ENCODE measurements at regions not wholly inside any gene's neighbourhood (a gene's known extent, or its start where the extent isn't known, plus 50 kb on each side); places are given as distances from the start of the nearest gene placed in this dataset.

DNA sequence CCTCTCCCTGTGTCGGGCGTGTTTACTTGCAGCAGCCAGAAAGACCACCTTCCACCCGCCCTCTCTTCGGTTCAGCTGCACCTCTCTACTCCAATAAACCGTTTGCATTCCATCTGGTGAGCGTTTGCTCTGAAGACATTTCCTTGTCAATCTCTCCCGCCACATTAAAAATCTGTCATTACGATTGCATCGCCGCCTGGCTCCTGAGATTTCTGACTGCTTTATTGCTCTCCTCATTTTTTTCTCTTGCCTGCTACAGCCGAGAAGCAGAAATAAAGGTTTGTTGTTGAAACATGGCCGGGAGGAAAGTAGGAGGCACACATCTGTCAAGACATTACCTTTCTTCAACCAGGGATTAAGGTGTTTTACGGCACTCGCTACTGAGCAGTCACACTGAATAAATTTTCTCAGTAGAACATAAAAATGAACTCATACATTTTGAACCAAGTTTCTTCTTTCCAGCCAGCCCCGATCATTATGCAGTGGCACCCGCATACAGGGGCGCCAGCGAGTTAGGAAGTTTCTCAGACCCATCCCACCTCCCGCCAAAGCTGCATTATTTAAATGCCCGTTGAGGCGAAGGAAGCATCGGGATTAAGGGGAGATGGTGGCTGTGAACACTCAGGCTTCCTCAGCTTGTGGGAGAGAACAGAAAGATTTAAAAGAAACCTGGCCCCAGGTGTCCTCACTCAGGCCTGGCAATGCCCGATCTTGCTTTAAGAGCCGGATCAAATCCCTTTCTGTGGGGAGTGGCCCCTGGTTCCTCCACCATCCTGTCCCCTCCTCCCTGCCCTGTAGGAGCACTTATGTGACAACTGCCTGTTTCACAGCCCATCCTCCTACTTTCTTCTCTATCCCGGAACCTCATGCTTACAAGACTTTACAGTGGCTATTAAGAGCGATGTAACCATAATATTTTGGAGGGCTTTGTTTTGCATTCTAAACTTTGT lies 1108.9 kb downstream of the BCL11B start:
- no peak for DNase-seq

DNA sequence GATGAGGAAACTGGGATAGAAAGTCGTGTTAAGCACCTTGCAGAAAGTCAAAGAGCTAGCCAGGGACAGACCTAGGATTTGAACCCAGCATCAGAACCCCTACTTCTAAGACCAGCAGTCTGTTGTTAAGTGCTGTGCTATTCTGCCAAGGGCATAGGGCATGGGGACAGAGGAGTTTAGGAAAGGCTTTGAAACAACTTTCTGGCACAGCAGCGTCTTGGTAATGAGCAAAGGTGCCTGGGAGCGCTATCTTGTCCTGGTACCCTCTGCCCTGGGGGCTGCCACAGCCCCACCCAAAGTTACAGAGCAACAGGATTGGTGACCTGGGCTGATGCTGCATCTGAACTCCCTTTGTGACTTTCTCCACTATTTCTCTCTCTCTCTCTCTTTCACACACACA lies 1108.1 kb downstream of the BCL11B start:
- DNase-seq: no peak

DNA sequence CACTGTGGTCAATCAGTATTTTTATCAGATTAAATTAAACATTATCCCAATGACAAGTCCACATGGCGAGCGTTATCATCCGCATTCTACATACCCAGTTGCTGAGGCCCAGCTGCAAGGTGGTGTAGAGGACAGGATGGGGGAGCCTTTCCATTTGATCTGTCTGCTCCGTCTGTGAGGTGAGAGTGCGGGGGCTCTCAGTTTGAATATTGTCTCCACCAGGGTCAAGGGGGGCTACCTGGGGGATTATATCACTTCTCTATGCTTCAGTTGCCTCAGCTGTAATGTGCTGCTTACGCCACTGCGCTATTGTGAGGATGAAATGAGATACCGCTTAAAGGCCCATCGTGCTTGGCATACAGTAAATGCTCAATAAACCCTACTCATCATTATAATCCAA lies 1106.0 kb downstream of the BCL11B start:
- DNase-seq: no peak

DNA sequence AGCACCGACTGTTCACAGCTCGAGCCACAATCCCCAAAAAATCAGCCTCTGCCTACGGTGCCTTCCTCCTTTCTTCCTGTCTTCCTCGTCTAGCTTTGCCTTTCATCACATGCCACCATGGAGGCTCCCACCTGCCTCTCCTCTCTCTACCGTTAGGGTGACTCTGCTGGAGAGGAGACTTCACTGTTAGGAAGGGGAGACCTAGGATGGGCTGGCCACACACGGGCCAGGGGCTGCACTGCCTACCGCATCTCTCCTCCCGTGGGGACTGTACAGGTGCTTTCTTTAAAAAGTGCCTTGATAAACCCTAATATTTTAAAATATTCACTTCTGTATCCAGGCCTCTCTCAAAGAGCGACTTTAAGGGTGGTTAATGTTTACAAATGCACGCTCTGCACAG lies 1104.7 kb downstream of the BCL11B start:
- no peak for DNase-seq

DNA sequence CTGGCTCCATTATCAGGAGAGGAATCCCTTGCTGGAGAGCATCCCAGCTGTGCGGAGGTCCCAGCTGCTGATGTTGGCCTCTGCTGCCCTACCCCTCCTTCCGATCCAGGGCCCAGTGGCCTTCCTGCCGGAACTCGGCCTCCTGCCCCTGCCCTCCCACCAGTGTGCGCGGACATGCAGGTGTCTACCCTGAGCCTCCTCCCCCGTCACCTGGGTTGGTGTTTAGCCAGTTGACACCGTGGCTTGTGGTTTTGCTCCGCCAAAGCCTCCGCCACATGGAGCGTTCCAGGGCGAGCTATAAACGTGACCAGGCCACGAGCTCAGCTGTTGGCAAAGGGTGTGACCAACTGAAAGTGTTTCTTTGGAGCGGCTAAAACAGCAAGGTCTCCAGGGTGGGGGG lies 1104.3 kb downstream of the BCL11B start:
- no peak for DNase-seq

DNA sequence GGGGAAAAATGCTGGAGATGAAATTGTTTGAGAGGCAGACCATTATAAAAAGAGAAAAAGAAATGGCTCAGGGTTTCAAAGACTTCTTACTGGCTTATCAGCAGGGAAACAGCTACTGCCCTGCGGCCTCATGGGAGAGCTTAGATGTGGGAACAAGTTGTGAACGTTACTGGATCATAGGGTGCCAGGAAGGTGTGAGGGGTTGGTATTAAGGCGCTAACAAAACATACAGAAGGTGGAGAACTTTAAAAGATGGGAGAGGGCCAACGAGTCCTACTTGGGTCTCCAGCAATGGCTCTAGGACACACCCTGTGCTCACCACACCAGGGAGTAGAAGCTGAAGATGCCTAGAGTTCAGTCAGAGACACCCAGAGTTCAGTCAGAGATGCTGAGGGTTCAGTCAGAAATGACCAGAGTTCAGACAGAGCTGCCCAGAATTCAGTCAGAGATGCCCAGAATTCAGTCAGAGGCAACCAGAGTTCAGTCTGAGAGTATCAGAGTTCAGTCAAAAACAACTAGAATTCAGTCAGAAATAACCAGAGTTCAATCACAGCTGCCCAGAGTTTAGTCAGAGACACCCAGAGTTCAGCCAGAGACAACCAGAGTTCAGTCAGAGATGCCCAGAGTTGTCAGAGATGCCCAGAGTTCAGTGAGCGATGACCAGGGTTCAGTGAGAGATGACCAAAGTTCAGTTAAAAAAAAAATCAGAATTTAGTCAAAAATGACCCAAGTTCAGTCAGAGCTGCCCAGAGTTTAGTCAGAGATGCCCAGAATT lies 1103.6 kb downstream of the BCL11B start:
- DNase-seq: no peak

DNA sequence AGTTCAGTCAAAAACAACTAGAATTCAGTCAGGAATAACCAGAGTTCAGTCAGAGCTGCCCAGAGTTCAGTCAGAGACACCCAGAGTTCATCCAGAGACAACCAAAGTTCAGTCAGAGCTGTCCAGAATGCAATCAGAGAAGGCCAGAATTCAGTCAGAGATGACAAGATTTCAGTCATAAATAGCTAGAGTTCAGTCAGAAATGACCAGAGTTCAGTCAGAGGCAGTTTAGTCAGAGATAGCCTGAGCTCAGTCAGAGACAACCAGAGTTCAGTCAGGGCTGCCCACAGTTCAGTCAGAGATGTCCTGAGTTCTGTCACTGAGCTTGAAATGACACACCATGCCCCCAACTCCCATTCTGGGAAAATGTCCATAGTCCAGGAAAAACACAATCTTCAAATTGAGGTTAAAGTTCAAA lies 1102.8 kb downstream of the BCL11B start:
- DNase-seq: no peak

DNA sequence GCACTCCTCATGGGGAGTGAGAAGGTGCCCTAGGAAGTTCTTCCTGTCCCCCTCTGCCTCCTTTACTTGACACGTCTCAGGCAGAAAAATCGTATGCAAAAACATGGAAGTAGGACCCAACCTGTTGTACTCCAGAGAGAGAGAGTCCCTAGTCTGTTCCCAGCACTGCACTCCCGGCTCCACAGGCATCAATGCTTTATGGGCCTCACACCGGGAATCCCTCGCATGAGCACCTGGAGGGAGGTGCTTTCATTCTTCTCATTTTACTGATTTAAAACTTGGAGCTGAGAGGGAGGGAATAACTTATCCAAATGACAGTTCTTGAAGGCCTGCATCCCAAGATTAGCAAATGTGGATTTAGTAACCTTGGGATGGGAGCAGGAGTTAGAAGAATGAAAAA lies 1101.4 kb downstream of the BCL11B start:
- no peak for DNase-seq

DNA sequence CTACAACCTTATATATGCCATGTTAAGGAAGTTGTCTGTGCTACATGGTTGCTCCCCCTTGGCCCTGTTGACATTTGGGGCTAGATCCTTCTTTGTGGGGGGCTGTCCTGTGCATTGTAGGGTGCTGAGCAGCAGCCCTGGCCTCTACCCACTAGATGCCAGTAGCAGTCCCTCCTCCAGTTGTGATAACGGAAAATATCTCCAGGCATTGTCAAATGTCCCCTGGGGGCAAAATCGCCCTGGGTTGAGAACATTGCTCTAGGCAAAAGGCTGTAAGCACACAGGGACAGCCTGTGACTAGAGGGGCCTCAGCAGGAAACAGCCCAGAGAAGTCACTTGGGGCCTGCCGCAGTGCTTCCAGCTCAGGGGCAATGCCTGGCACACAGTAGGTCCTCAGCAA lies 1100.3 kb downstream of the BCL11B start:
- no peak for DNase-seq

DNA sequence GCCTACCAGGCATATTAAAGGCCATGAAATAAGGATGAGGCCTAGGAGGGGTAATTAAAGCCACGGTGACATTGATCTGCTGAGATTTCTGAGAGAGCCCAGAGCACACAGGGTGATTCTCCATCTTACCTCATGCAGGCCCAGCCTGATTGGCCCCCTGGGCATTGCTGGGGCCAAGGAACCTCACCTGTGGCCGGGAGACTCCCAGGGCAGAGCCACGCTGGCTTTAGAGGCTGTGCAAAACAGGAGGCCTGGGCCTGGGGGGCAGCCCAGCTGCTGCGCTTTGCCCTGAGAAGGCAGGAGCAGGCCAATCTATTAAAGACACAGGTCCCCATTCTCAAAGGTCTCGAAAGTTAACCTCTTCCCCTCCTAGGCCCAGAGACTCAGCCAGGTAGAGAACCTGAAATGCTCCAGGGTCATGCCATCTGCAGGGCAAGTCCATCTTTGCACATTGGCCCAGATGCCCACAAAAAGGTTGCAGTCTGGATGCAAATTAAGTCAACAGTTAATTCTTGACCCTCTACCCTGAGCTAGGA lies 1099.7 kb downstream of the BCL11B start:
- no peak for DNase-seq

DNA sequence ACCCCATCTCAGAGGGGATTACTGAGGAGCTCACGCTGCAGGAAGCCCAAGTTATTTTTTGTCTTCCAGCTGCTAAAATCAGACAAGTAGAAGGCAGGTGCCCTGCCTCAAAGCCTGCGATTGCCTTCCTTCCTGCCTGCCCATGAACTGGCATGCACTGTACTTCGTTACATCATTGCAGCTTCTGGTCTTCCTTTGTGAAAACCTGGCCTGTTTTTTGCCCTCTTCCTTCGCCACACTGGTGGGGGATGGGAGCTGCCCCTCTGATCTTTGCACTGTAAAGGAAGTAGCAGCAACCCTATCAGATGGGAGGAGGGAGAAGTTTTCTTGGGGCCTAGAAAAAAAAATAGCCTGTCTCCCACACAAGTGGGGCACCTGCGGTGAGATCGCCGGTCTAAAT lies 1098.7 kb downstream of the BCL11B start:
- DNase-seq: no peak

DNA sequence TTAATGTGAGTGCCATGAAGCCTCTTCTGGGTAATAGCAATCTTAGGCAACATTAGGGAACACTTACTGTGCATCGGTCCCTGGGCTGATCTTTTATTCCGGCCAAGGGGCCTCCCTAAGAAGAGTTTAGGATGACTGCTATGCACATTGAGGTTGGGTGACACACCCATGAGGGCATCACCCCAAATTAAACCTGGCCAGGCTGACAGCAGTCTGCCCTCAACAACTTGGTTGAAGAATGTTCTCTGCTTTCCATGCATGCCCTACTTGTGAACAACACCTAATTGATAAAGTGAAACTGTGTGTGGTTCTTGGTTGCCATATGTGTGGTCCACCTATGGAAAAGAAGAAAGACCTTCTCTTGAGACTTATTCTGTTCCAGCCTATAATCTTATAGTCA lies 1098.0 kb downstream of the BCL11B start:
- DNase-seq: no peak

DNA sequence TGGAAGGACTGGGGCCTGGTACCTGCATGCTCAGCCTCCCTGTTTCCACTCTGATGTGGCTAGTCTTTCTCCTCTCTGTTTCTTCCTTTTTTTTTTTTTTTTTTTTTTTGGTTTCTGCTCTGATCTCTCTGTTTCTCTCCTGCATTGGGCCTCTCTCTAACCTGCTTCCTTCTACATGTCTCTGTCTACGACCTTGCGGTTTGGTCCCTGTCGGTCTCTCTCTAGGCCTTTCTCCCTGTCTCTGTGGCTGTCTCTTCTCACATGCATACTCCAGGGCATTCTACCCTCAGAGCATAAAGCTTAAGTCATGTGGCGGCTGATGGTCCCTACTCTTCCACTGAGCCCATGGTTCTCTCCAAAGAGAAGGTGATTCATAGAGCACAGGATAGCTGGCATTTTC lies 1096.6 kb downstream of the BCL11B start:
- no peak for DNase-seq

DNA sequence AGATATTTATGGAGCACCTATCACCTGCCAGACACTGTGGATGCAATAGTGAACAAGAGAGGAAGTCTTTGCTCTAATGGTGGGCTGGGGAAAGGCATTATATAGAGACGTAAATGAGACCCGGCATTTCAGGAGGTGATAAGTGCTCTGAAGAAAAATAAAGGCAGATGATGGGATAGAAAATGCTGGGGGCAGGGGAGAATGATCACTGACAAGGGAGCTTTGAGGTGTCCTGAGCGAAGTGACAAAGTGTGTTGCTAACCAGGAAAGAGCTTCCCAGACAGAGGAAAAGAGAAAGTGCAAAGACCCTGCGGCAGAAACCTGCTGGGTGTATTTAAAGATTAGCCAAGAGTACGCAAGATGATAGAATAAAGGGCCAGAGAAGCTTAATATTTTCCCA lies 1096.1 kb downstream of the BCL11B start:
- DNase-seq: no peak

DNA sequence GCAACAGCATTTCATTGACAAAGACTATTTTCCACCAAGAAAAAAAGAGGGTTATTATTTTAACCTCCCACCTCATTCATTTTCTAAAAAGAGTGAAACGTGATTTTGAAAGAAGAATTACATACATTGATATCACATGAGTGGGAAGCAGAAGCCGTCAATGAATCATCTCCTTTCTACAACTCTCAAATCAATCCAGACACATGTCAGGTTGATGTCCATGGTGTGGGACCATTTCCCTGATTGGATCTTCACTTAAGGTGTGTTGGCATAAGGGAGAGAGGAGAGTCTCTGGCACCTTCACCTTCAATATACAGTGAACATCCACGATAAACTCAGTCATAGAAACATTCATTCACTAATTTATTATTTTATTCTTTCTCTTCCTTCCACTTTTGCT lies 1095.1 kb downstream of the BCL11B start:
- DNase-seq: no peak

DNA sequence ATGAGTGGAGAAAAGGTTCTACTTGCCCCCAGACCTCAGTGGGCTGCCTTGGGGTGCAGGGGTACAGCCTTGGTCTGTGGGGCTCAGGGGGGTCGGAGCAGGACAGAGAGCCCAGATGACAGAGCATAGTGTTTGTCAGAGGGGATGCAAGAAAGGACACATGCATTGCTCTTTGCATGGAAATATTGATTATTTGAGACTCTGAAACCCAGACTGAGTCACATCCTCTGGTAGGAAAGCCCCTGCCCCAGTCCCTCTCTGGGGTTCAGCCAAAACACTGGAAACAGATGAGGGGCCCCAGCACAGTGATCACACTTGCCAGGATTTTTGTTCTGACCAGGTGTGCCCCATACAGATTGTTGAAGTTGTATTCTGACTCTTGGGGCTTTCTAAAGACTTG lies 1094.4 kb downstream of the BCL11B start:
- DNase-seq: no peak

DNA sequence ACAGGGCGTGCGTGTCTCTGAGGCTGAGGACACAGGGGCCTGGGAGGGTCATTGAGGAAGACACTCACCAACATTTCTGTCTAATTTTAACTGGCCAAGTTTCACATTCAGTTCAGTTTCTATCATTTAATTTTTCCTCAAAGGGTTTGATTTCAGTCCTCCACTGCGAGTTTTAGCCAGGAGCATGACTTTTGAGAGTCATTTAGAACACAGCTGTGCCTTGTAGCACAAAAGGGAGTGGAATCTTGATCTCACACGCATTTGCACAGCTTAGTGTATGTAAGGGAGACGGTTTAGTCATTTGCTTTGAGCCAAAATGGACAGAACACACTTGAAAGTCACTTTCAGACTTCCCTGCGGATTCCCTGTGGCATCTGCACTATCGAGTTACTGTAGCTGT lies 1090.8 kb downstream of the BCL11B start:
- no peak for DNase-seq

DNA sequence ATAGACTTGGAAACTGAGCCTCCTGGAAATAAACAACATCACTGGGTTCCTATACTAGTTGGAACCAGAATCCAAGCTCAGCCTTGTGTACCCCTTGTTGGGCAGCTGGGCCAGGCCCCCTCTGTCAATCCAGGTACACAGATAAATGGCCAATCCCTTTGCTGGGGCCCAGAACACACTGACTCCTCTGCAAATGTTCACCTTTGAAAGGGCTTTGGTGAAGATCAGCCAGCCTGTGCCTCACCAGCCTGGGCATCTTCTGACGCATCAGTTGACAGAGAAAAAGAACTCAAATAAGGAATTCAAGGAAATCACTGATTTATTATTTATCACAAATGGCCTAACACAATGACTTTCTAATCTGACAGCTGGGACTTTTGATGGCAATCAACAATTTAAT lies 1090.2 kb downstream of the BCL11B start:
- DNase-seq: no peak

DNA sequence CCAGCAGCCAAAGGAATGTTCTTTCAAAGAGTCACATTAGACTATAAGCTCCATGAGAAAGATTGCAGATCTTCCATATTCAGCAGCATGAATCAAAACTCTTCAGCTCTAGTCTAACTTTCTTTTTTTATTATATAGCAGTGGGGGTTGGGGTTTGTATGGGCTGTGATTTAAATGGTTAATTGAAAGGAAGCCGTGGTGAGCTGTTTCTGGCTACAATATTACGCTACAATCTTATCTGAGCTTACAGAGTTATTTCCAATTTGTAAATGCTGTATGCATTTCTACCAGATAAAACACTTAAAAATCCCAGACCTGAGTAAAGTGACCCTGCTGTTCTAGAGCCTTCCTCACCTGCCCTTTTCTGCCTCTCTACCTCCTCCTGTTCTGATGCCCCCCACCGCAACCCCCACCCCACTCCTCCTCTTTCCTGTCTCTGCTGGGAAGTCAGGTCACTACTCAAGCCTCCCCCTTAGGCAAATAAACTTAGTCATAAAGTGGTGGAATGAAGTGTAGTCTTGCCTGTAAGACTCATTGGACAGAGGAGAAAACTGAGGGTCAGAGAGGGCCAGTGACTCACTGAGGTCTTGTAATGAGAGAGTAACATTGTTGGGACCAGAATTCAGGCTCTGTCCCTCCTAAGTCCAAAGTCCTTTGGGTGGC lies 1089.5 kb downstream of the BCL11B start:
- DNase-seq: no peak

DNA sequence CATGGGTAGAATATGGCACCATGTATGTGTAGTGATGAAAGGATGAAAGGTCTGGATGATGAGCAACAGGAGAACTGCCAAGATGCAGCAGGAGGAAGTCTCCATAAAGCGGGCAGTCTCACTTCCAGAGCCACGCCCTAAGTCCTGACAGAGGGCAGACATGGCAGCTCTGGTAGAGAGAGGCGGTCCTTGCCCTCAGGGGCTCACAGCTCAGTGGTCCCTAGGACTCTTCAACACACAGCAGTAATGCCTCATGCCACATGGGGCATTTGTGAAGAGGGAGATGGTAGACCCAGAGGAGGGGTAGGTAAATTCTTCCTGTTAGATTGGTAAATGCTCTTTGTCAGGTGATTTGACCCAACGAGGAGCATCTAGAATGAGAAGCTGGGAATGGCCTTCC lies 1088.4 kb downstream of the BCL11B start:
- no peak for DNase-seq

DNA sequence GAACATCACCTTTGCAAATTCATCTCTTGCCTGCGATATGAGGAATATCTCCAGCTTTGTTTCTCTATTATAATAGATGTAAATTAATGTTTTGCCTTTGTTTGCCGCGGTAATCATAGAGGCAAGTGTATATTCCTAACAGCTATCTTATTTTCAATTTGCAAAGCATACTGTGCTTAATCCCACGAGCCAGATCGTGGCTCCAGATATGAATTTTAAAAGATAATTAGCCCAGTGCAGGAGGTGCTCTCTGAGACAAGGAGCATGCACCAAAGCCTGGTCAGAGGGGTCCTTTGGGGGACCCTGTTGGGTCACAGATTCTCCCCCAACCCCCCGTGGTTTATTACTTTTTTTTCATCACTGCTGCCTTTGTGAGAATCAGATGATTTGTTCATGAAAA lies 1087.5 kb downstream of the BCL11B start:
- DNase-seq: no peak

DNA sequence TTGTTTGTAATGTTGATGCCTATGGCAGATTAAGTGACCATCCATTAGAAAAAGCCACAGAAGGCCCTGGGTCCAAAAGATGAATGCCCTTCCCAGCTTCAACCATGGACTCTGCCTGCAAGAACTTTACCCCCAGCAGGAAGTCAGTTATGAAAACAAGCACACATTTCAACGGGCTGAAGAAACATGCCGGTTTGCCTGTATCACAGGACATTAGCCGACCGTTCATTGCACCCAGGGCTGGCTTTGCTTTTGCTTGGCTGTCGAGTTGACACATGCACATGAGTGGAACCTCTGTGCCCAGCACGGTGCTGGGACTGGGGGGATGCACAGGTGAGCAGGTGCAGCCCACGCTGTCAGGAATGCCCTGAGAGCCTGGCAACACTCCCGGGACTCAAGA lies 1087.0 kb downstream of the BCL11B start:
- no peak for DNase-seq

DNA sequence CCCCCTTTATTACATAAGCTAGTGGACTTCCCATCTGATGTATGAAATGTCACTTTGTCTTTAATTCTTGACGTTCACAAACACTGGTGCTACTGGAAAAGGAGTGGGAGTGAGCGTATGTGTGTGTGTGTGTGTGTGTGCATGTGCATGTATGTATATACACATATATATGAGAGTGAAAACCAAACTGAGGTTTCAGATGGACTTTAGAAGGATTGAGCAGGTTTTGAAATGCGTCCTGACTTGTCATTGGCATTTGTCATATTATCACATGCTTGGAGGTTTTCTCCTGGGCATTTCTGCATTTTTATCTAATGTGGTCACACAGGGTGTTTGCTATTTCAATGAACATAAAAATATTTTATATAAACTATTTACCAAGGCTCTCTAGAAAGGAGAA lies 1085.9 kb downstream of the BCL11B start:
- no peak for DNase-seq

DNA sequence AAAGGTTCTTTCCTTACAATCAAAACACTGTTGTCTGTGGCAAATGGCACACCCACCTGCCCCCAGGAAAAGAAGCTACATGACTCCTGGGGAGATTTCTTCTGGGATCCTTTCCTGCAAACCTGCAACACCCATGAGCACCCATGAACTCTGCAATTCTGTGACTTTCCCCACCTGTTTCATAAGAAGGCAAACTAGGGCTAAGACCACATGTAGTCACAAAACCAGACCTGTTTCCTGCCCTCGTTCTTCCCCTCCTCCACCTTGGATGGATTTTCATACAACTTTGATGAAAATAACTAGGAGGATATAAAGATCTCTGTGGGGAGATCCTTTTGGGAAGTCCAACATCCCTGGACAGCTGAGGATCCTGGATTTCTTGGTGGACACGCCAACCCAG lies 1084.7 kb downstream of the BCL11B start:
- no peak for DNase-seq

Data from GF-D8 (cell line).